Astrocyte of the spinal cord (primary cell): ENCODE measurements at regions not wholly inside any gene's neighbourhood (a gene's known extent, or its start where the extent isn't known, plus 50 kb on each side); places are given as distances from the start of the nearest gene placed in this dataset.

Experiments used
- DNase-seq: peaks from one replicate; pipeline ENCODE4 v3.0.0; 2011; ENCODE audit warnings: low read depth, low spot score
- H3K4me3 ChIP-seq: 2 replicates; pipeline ENCODE4 v1.5.1; 2011; ENCODE audit warnings: low read depth, mild to moderate bottlenecking, low read length, moderate library complexity
- CTCF ChIP-seq: IDR thresholded peaks from 2 replicates; pipeline ENCODE4 v1.5.1; 2012; ENCODE audit warnings: low read depth, mild to moderate bottlenecking, low read length, inconsistent platforms
- in situ Hi-C: cut with HindIII; loops from 2 replicates; pipeline ENCODE4 v1.10.0; 2017; ENCODE audit warnings: low sequenced_read_pairs

- no peak overlapping the region for H3K4me3 ChIP-seq
- no peak for DNase-seq
- in situ Hi-C loops = no loop called here
- no peak for TF ChIP-seq CTCF
These were observed 173.3 kb upstream of the PIEZO2 start for GRCh38 chr18:11322716-11323115.

GRCh38 chr18:11322006-11322405, 172.6 kb upstream of the PIEZO2 start:
- H3K4me3 ChIP-seq = no peak overlapping the region
- no peak for DNase-seq
- in situ Hi-C loops = no loop called here
- TF ChIP-seq CTCF = no peak

GRCh38 chr18:11320986-11321385, 171.6 kb upstream of the PIEZO2 start:
- peak; percentile 82 for DNase-seq
- no peak overlapping the region for H3K4me3 ChIP-seq
- TF ChIP-seq CTCF = no peak
- in situ Hi-C loops = no loop called here

GRCh38 chr18:11316546-11316945, 167.2 kb upstream of the PIEZO2 start:
- no peak overlapping the region for H3K4me3 ChIP-seq
- in situ Hi-C loops = no loop called here
- no peak for DNase-seq
- TF ChIP-seq CTCF = no peak

GRCh38 chr18:11310476-11311086, 161.2 kb upstream of the PIEZO2 start:
- in situ Hi-C loops = no loop called here
- TF ChIP-seq CTCF = peak; percentile 85
- peak; percentile 47 for DNase-seq
- no peak overlapping the region for H3K4me3 ChIP-seq

GRCh38 chr18:11309172-11309571, 159.8 kb upstream of the PIEZO2 start:
- in situ Hi-C loops = no loop called here
- no peak overlapping the region for H3K4me3 ChIP-seq
- no peak for DNase-seq
- peak; percentile 39 for TF ChIP-seq CTCF

- TF ChIP-seq CTCF = no peak
- in situ Hi-C loops = no loop called here
- H3K4me3 ChIP-seq = no peak overlapping the region
- peak; percentile 32 for DNase-seq
These were observed 159.1 kb upstream of the PIEZO2 start for GRCh38 chr18:11308499-11308898.
